ENCODE measurements at regions not wholly inside any gene's neighbourhood (a gene's known extent, or its start where the extent isn't known, plus 50 kb on each side); places are given as distances from the start of the nearest gene placed in this dataset.

DNA sequence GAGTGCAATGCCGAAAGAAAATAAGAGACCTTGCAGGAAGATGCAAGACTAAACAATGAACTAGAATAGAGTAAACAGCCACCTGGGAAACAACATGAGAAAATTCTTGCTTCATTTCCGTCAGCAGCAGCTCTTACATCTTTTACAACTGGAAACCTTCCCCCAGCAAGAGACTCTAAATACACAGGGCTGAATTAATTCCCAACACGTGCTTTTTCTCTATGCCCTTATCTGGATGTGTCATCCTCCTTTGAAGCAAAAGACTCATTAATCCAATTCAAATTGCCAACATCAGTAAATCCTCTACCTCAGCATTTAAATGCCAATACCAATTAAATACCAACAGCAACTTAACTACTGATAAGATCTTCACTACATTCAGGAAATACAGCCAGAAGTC lies 99.0 kb upstream of the PDE1C start:
- Mint-ChIP-seq H3K4me1 (no peaks in the 10 kb centered on the region), H3K9me3 (no peaks in the 10 kb centered on the region), H3K36me3 (no peaks in the 10 kb centered on the region), H3K27ac (no peak overlapping the region), H3K4me3 (no peak overlapping the region), H3K27me3 (ENCODE audit: low read depth) (peaks cover 28% of the 10 kb centered on the region)
- DNase-seq (ENCODE audit: low spot score in 2 of 2, unreplicated experiment in 2 of 2) = no peak
- TF ChIP-seq, protein P1, sequence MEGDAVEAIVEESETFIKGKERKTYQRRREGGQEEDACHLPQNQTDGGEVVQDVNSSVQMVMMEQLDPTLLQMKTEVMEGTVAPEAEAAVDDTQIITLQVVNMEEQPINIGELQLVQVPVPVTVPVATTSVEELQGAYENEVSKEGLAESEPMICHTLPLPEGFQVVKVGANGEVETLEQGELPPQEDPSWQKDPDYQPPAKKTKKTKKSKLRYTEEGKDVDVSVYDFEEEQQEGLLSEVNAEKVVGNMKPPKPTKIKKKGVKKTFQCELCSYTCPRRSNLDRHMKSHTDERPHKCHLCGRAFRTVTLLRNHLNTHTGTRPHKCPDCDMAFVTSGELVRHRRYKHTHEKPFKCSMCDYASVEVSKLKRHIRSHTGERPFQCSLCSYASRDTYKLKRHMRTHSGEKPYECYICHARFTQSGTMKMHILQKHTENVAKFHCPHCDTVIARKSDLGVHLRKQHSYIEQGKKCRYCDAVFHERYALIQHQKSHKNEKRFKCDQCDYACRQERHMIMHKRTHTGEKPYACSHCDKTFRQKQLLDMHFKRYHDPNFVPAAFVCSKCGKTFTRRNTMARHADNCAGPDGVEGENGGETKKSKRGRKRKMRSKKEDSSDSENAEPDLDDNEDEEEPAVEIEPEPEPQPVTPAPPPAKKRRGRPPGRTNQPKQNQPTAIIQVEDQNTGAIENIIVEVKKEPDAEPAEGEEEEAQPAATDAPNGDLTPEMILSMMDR (IDR thresholded peaks at IDR 0.05; ENCODE audit: unreplicated experiment) = no peak

DNA sequence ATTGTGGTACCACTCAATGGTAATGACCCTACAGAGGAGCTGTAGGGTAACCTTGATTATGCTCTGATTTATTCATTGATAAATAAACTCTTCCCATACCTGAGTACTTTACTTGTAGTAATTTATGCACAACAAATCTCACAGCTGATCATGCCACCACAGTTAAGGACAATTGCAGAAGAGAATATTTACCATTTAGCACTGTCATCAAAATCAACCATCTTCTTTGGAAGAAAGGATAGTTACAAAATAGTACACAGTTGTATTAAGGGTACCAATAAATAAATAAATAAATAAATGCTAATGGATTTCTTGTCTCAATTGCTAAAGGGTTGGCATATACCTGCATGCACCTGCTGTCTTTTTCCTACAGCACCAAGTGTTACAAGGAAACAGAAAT lies 97.6 kb upstream of the PDE1C start:
- no peak for DNase-seq (ENCODE audit: low spot score in 2 of 2, unreplicated experiment in 2 of 2)
- H3K27ac Mint-ChIP-seq = no peak overlapping the region

DNA sequence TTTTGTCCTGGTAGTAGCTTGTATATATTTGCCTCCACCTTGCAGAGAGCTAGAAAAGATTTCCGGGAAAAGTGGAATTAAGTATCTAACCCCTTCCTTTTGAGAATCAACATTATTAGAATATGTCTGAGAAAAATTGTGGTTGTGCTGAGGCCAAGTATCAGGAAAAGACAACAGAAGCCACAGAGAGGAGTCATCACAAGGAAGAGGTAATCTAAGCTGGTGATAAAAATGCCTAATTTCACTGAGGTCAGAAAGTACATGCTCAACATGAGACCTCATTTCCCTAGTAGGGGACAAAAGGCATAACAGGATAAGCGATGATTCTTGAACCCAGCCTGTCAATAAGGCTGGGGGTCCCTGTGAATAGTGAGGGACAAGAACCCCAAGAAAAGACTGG lies 97.0 kb upstream of the PDE1C start:
- Mint-ChIP-seq H3K36me3 (no peaks in the 10 kb centered on the region), H3K27ac (no peak overlapping the region), H3K9me3 (no peaks in the 10 kb centered on the region), H3K27me3 (ENCODE audit: low read depth) (peaks cover 20% of the 10 kb centered on the region), H3K4me3 (no peak overlapping the region), H3K4me1 (no peaks in the 10 kb centered on the region)
- DNase-seq (ENCODE audit: low spot score in 2 of 2, unreplicated experiment in 2 of 2) = no peak
- TF ChIP-seq, protein P1 (IDR thresholded peaks at IDR 0.05; ENCODE audit: unreplicated experiment) = no peak

More for the DNA sequence above, 97.6 kb upstream of the PDE1C start:
- no peak overlapping the region for H3K4me3 Mint-ChIP-seq
- H3K9me3 Mint-ChIP-seq = no peaks in the 10 kb centered on the region
- no peaks in the 10 kb centered on the region for H3K4me1 Mint-ChIP-seq
- TF ChIP-seq, protein P1 (IDR thresholded peaks at IDR 0.05; ENCODE audit: unreplicated experiment) = no peak
- no peaks in the 10 kb centered on the region for H3K36me3 Mint-ChIP-seq
- H3K27me3 Mint-ChIP-seq (ENCODE audit: low read depth) = peaks cover 20% of the 10 kb centered on the region

DNA sequence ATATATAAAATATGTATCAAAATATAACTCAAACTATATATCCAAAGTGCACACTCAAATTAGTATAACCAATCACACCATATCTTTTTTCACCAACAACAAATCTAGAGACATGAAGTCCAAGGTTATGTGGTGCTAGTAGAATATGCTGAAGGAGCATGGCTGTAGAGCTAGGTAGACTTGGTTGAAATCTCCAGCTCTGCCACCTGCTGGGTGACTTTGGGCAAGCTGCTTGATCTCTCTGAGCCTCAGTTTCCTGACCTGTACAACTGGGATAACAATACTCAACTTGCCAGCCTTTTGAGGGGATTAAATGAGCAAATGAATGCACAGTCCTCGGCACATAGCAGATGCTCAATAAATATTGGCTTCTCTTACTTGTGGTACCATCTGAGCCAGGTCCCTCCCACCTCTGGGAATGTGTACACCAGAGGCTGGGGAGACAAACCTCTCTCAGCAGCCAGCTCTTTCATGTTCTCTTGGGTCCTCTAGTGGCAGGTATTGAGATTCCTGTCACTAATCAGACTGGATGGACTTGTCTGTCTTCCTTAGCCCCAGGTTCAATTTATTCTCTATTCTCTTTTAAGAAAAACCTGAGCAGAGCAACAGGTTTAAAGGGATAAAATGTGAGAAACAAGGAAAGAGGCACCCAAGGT lies 94.3 kb upstream of the PDE1C start:
- peaks cover 23% of the 10 kb centered on the region for H3K27me3 Mint-ChIP-seq (ENCODE audit: low read depth)
- DNase-seq (ENCODE audit: low spot score in 2 of 2, unreplicated experiment in 2 of 2) = no peak
- no peaks in the 10 kb centered on the region for H3K36me3 Mint-ChIP-seq
- no peaks in the 10 kb centered on the region for H3K4me1 Mint-ChIP-seq
- no peaks in the 10 kb centered on the region for H3K9me3 Mint-ChIP-seq
- TF ChIP-seq, protein P1 (IDR thresholded peaks at IDR 0.05; ENCODE audit: unreplicated experiment) = peak; percentile 14
- H3K4me3 Mint-ChIP-seq = no peak overlapping the region
- H3K27ac Mint-ChIP-seq = no peak overlapping the region

DNA sequence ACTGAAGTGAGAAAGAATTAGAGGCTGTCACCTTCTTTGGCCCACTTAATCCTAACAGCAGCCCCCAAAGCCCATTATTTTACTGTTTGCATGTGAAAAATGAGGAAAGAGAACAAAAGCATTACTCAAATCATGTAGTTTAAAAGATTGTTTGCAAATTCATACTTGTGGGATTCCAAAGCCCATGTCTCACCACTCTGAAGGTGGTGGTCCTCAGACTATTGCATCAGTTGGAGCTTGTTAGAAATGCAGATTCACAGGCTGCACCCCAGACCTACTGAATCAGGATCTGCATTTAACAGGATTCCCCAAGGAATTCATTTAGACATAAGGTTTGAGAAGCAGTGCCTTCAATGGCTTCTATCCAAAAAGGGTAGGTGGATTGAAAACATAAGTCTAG lies 93.7 kb upstream of the PDE1C start:
- no peak overlapping the region for H3K4me3 Mint-ChIP-seq
- H3K9me3 Mint-ChIP-seq = no peaks in the 10 kb centered on the region
- no peak for DNase-seq (ENCODE audit: low spot score in 2 of 2, unreplicated experiment in 2 of 2)
- no peaks in the 10 kb centered on the region for H3K4me1 Mint-ChIP-seq
- H3K27me3 Mint-ChIP-seq (ENCODE audit: low read depth) = peaks cover 21% of the 10 kb centered on the region
- TF ChIP-seq, protein P1 (IDR thresholded peaks at IDR 0.05; ENCODE audit: unreplicated experiment) = no peak
- no peaks in the 10 kb centered on the region for H3K36me3 Mint-ChIP-seq
- no peak overlapping the region for H3K27ac Mint-ChIP-seq

All from mesothelial cell of epicardium (in vitro differentiated cells).